Prostate gland (tissue), 2 donors: ENCODE measurements at regions not wholly inside any gene's neighbourhood (a gene's known extent, or its start where the extent isn't known, plus 50 kb on each side); places are given as distances from the start of the nearest gene placed in this dataset.
"Not testable (repeated sequence)": the region's sequence is repeated elsewhere in the genome, so short reads cannot be mapped to it uniquely, and the experiment has no call there.

Experiments
- DNase-seq: peaks from one replicate; pipeline ENCODE4 v3.0.0-alpha.2; 2019; ENCODE audit warnings: low spot score
- H3K27ac ChIP-seq, 2 donors: fragments of 200-600 bp; sonication (generic); 2 replicates each; pipeline ENCODE4 v1.5.1; 2017 to 2019
- H3K27me3 ChIP-seq: fragments of 200-600 bp; sonication (generic); replicated peaks from 2 replicates; pipeline ENCODE4 v1.5.1; 2019; ENCODE audit not compliant: insufficient read depth
- H3K36me3 ChIP-seq, 2 donors: fragments of 200-600 bp; sonication (generic); 1 replicate in 1 of 2; 2 replicates in 1 of 2; pipeline versions ENCODE4 v1.5.1 to v1.8.1; 2017 to 2019
- H3K4me1 ChIP-seq: fragments of 200-600 bp; sonication (generic); replicated peaks from 2 replicates; pipeline ENCODE4 v1.5.1; 2019
- H3K4me3 ChIP-seq, 2 donors: fragments of 200-600 bp; sonication (generic); 2 replicates each; pipeline ENCODE4 v1.5.1; 2017 to 2019
- H3K9me3 ChIP-seq: fragments of 200-600 bp; sonication (generic); 2 replicates; pipeline ENCODE4 v1.5.1; 2017
- POLR2A ChIP-seq: fragments of 450-650 bp; IDR thresholded peaks from one replicate; pipeline ENCODE4 v1.6.1; 2016; ENCODE audit warnings: antibody characterized with exemption, mild to moderate bottlenecking
- POLR2AphosphoS5 ChIP-seq: sonication (generic); formaldehyde crosslinking; IDR thresholded peaks from one replicate; pipeline ENCODE4 v1.6.1; 2017; ENCODE audit warnings: antibody characterized with exemption
- WGBS: methylation state at CpG from one replicate; pipeline ENCODE4 v1.1.5; 2018; 5-methylcytosine and 5-hydroxymethylcytosine counted together
- intact Hi-C: fragments of 100-400 bp; cut with DNase I; formaldehyde crosslinking; loops from one replicate; pipeline ENCODE4 v1.14.2; 2022
- TF ChIP-seq, protein P1 (sequence below), 4 experiments: fragments of 200-600 bp in 2 of 4; fragments of 450-650 bp in 2 of 4; sonication (generic) in 2 of 4; IDR thresholded peaks; 1 replicate in 3 of 4; 2 replicates in 1 of 4; pipeline ENCODE4 v1.5.1; 2016 to 2019; ENCODE audit warnings: antibody characterized with exemption in 4 of 4, mild to moderate bottlenecking in 2 of 4, moderate library complexity in 2 of 4

DNA sequence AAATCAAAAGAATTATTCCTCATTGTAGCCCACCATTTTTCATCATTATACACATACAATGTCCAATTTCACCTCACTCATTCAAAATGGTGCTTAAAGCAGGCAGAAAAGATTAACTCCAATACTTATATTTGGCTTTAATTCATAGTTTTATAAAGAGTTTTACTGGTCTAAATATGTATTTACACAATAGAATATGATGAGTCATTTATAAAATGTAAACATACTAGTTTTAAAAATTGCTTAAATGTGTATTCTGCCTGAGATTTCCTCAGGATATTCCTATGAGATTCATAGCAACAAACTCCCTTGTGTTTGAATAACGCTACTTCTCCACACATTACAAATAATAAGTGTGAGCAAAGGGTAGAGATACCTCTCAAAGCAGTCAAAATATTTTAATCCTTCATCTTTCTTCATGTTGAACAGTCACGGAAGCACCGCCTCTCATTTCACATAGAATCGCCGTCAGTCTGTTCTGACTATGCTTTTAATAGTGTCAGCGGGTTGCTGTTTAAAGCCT, 75.7 kb upstream of the GBE1 start:
- no peaks in the 10 kb centered on the region for H3K9me3 ChIP-seq
- WGBS = 67% methylated on average over 6 of the region's 6 CpGs
- intact Hi-C loops = no loop called here
- H3K27me3 ChIP-seq = no peaks in the 10 kb centered on the region
- no peak overlapping the region for H3K27ac ChIP-seq
- H3K4me3 ChIP-seq = no peak overlapping the region
- TF ChIP-seq POLR2A (no peak), POLR2AphosphoS5 (no peak)
- TF ChIP-seq, protein P1, sequence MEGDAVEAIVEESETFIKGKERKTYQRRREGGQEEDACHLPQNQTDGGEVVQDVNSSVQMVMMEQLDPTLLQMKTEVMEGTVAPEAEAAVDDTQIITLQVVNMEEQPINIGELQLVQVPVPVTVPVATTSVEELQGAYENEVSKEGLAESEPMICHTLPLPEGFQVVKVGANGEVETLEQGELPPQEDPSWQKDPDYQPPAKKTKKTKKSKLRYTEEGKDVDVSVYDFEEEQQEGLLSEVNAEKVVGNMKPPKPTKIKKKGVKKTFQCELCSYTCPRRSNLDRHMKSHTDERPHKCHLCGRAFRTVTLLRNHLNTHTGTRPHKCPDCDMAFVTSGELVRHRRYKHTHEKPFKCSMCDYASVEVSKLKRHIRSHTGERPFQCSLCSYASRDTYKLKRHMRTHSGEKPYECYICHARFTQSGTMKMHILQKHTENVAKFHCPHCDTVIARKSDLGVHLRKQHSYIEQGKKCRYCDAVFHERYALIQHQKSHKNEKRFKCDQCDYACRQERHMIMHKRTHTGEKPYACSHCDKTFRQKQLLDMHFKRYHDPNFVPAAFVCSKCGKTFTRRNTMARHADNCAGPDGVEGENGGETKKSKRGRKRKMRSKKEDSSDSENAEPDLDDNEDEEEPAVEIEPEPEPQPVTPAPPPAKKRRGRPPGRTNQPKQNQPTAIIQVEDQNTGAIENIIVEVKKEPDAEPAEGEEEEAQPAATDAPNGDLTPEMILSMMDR (IDR thresholded peaks at IDR 0.05) = no peak
- H3K36me3 ChIP-seq = no peaks in the 10 kb centered on the region
- no peaks in the 10 kb centered on the region for H3K4me1 ChIP-seq
- no peak for DNase-seq

DNA sequence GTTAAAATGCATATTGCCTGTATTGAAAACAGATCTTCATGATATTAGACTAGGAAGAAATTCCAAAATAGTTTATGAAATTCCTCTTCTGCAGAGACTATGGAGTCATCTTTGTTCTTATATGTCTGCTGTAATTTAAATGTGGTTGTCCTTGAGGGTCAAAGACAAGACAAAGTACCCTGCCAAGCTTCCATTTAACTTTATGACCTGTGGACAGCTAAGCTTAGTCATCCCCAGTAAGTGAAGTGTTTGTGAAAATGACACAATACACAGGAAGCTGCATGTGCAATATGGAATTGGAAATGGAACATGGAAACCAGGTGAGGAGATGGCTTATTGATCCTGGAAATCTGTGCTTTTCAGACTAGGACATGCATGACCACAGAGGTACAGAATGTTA, 68.5 kb upstream of the GBE1 start:
- TF ChIP-seq, protein P1 (IDR thresholded peaks at IDR 0.05) = no peak
- no peak for TF ChIP-seq POLR2A
- Histone ChIP-seq H3K9me3 (no peaks in the 10 kb centered on the region), H3K36me3 (no peaks in the 10 kb centered on the region), H3K27me3 (no peaks in the 10 kb centered on the region), H3K4me3 (no peak overlapping the region), H3K27ac (no peak overlapping the region), H3K4me1 (no peaks in the 10 kb centered on the region)
- intact Hi-C loops = no loop called here
- DNase-seq = no peak

DNA sequence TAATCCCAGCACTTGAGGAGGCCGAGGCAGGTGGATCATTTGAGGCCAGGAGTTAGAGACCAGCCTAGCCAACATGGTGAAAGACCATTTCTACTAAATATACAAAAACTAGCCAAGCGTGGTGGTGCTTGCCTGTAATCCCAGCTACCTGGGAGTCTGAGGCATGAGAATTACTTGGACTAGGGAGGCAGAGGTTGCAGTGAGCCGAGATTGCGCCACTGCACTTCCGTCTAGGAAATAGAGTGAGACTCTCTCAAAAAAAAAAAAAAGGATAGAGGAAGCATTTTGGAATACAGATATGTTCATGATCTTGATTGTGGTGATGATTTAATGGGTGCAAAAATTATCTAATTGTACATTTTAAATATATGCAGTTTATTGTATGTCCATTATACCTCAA, 67.8 kb upstream of the GBE1 start:
- DNase-seq, H3K27me3 ChIP-seq, H3K4me3 ChIP-seq, intact Hi-C loops, H3K9me3 ChIP-seq, H3K36me3 ChIP-seq, H3K4me1 ChIP-seq, H3K27ac ChIP-seq: not testable (repeated sequence)
- WGBS = 90% methylated on average over 5 of the region's 5 CpGs

DNA sequence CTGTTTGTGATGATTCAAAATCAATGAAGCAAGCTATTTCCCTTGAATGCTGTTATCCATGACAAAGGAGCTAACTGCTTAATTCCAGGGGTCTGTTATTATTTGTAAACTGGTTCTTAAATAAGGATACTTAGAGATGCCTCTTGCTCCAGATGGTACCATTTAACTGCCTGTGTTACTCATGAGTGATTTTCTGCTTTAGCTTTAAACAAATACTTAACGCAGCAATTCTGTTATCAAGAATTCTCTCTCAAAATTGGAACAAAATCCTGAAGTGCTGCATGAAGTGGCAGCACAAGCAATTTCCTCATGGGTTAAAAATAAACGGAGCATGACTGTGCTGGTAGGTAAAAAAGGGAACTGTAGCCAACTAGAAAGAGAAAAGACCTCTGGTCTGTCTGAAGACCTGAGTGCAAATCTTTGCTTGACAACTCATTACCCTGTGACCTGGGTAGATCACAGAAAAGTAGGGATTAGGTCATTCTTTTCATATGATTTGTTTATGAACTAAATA, 62.5 kb upstream of the GBE1 start:
- 20% methylated on average over 2 of the region's 2 CpGs for WGBS
- Histone ChIP-seq H3K9me3 (no peaks in the 10 kb centered on the region), H3K4me3 (no peak overlapping the region), H3K36me3 (no peaks in the 10 kb centered on the region), H3K27me3 (no peaks in the 10 kb centered on the region), H3K4me1 (no peaks in the 10 kb centered on the region), H3K27ac (no peak overlapping the region)
- DNase-seq = no peak
- TF ChIP-seq, protein P1 (IDR thresholded peaks at IDR 0.05) = no peak
- TF ChIP-seq POLR2AphosphoS5 = no peak
- TF ChIP-seq POLR2A = no peak
- intact Hi-C loops = no loop called here

DNA sequence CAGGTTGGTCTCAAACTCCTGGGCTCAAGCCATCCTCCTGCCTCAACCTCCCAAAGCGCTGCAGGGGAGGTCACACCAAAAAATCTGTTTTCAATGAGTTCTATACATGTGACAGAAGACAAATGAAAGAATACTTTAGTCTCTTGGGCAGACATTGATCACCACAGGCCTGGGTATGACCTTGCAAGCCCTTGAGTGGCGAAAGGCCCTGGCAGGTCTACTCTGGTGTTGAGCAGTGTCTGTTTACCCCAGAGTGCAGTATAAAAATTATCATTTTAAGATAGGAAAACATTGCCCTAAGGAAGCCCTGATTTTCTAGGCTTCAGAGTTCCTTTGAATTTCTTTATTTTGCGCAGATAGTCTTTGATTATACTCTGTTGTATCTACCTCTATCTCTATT, 61.6 kb upstream of the GBE1 start:
- Histone ChIP-seq H3K4me1 (no peaks in the 10 kb centered on the region), H3K4me3 (no peak overlapping the region), H3K27me3 (no peaks in the 10 kb centered on the region), H3K27ac (no peak overlapping the region), H3K36me3 (no peaks in the 10 kb centered on the region), H3K9me3 (no peaks in the 10 kb centered on the region)
- no peak for TF ChIP-seq POLR2A
- TF ChIP-seq, protein P1 (IDR thresholded peaks at IDR 0.05) = no peak
- no peak for TF ChIP-seq POLR2AphosphoS5
- intact Hi-C loops = no loop called here
- 95% methylated on average over 3 of the region's 3 CpGs for WGBS
- DNase-seq = no peak
